NCI-H748 (cell line): ENCODE measurements at regions not wholly inside any gene's neighbourhood (a gene's known extent, or its start where the extent isn't known, plus 50 kb on each side); places are given as distances from the start of the nearest gene placed in this dataset.
A peak's percentile ranks its signal among the peaks of the same experiment; 100 is the strongest.

ENCODE experiments used
- DNase-seq: peaks from one replicate; lab custom pipeline; 2025; ENCODE audit not compliant: unreplicated experiment; lab: John Stamatoyannopoulos, UW

GRCh38 chr4:67236788-67237187 is 308.5 kb downstream of the CENPC start:
- DNase-seq, result no peak

GRCh38 chr4:67236318-67236717 is 309.0 kb downstream of the CENPC start:
- DNase-seq, result no peak

- DNase-seq, result no peak
These were observed 311.0 kb downstream of the CENPC start for GRCh38 chr4:67234296-67234695.

- no peak for DNase-seq
These were observed 316.2 kb downstream of the CENPC start for GRCh38 chr4:67229148-67229547.

GRCh38 chr4:67220861-67221260 is 324.4 kb downstream of the CENPC start:
- DNase-seq, result no peak

GRCh38 chr4:67218883-67219282 is 326.4 kb downstream of the CENPC start:
- DNase-seq, result no peak

- no peak for DNase-seq
These were observed 337.3 kb downstream of the CENPC start for GRCh38 chr4:67207941-67208441.

- no peak for DNase-seq
These were observed 340.9 kb downstream of the CENPC start for GRCh38 chr4:67204441-67204840.

GRCh38 chr4:67201334-67201733 is 344.0 kb downstream of the CENPC start:
- DNase-seq, result no peak

GRCh38 chr4:67198727-67199126 is 346.6 kb downstream of the CENPC start:
- peak; percentile 1 for DNase-seq

- DNase-seq, result no peak
These were observed 377.5 kb downstream of the CENPC start for GRCh38 chr4:67167849-67168248.

GRCh38 chr4:67162690-67163089 is 382.6 kb downstream of the CENPC start:
- no peak for DNase-seq

- no peak for DNase-seq
These were observed 384.0 kb downstream of the CENPC start for GRCh38 chr4:67161311-67161710.

- no peak for DNase-seq
These were observed 384.9 kb downstream of the CENPC start for GRCh38 chr4:67160394-67160793.

GRCh38 chr4:67158666-67159065 is 386.6 kb downstream of the CENPC start:
- no peak for DNase-seq

- DNase-seq, result peak; percentile 4
These were observed 392.3 kb downstream of the CENPC start for GRCh38 chr4:67152976-67153375.

- no peak for DNase-seq
These were observed 393.6 kb downstream of the CENPC start for GRCh38 chr4:67151376-67152343.

GRCh38 chr4:67141586-67141985 is 403.7 kb downstream of the CENPC start:
- DNase-seq, result peak; percentile 6

GRCh38 chr4:67134616-67135015 is 410.7 kb downstream of the CENPC start:
- no peak for DNase-seq

GRCh38 chr4:67133162-67133561 is 412.1 kb downstream of the CENPC start:
- DNase-seq, result no peak

- no peak for DNase-seq
These were observed 414.1 kb downstream of the CENPC start for GRCh38 chr4:67131224-67131623.

GRCh38 chr4:67130411-67130810 is 414.9 kb downstream of the CENPC start:
- no peak for DNase-seq

GRCh38 chr4:67126570-67126969 is 418.7 kb downstream of the CENPC start:
- no peak for DNase-seq
